ENCODE measurements at regions not wholly inside any gene's neighbourhood (a gene's known extent, or its start where the extent isn't known, plus 50 kb on each side); places are given as distances from the start of the nearest gene placed in this dataset.

- H3K36me3 ChIP-seq (ENCODE audit: low read depth, low read length), result no peaks in the 10 kb centered on the region
- H3K79me2 ChIP-seq (ENCODE audit: low read length), result no peaks in the 10 kb centered on the region
- no peaks in the 10 kb centered on the region for H3F3A ChIP-seq (ENCODE audit: low read length, unreplicated experiment)
- intact Hi-C loops (cut with micrococcal nuclease), result no loop called here
- DNase-seq, result no peak
- H3K27me3 ChIP-seq (ENCODE audit: low read length), result no peaks in the 10 kb centered on the region
- no peak for ATAC-seq
- H4K20me1 ChIP-seq (ENCODE audit: low read length), result no peaks in the 10 kb centered on the region
- no TSS peak for BruUV-seq (replicated peaks)
- no peak for TF ChIP-seq EZH2 (IDR thresholded peaks at IDR 0.05; ENCODE audit: low read length, unreplicated experiment)
- no peak for TF ChIP-seq EZH2phosphoT487 (IDR thresholded peaks at IDR 0.05; ENCODE audit: borderline replicate concordance, low read length)
- TF ChIP-seq CTCF (conservative IDR thresholded peaks at IDR 0.05; ENCODE audit: low read depth, low read length), result no peak
- H3K9me3 ChIP-seq (ENCODE audit: low read length), result no peaks in the 10 kb centered on the region
- no peaks in the 10 kb centered on the region for H3K9me2 ChIP-seq (replicated peaks; ENCODE audit: low read length)
- H3K4me1 ChIP-seq (ENCODE audit: insufficient read depth, low read length), result peaks cover 3% of the 10 kb centered on the region; the same call in 1 of the 2 replicates
- no peak overlapping the region for H3K9ac ChIP-seq (ENCODE audit: low read length)
- POLR2A ChIA-PET (ENCODE audit: unreplicated experiment), result no interaction called here
- no peak overlapping the region for H3K27ac ChIP-seq (ENCODE audit: low read length)
- H3K4me2 ChIP-seq (ENCODE audit: low read length), result no peak overlapping the region
- H2AFZ ChIP-seq (ENCODE audit: low read length), result no peak overlapping the region
- CTCF ChIA-PET, result no interaction called here
- H3K4me3 ChIP-seq (ENCODE audit: low read length), result no peak overlapping the region
Observed at GRCh38 chr12:74985293-74985985, 224.2 kb downstream of the KCNC2 start.

GRCh38 chr12:74985986-74986319 is 223.7 kb downstream of the KCNC2 start:
- no peak for DNase-seq
- POLR2A ChIA-PET (ENCODE audit: unreplicated experiment), result no interaction called here
- H4K20me1 ChIP-seq (ENCODE audit: low read length), result no peaks in the 10 kb centered on the region
- H3K27me3 ChIP-seq (ENCODE audit: low read length), result no peaks in the 10 kb centered on the region
- no peaks in the 10 kb centered on the region for H3K36me3 ChIP-seq (ENCODE audit: low read depth, low read length)
- BruUV-seq (replicated peaks), result no TSS peak
- no peak overlapping the region for H3K4me3 ChIP-seq (ENCODE audit: low read length)
- ATAC-seq, result no peak
- CTCF ChIA-PET, result no interaction called here
- H3K9me3 ChIP-seq (ENCODE audit: low read length), result no peaks in the 10 kb centered on the region
- intact Hi-C loops (cut with micrococcal nuclease), result no loop called here
- H3K27ac ChIP-seq (ENCODE audit: low read length), result no peak overlapping the region
- H3K9me2 ChIP-seq (replicated peaks; ENCODE audit: low read length), result no peaks in the 10 kb centered on the region
- no peaks in the 10 kb centered on the region for H3K79me2 ChIP-seq (ENCODE audit: low read length)
- H3F3A ChIP-seq (ENCODE audit: low read length, unreplicated experiment), result no peaks in the 10 kb centered on the region
- H3K4me1 ChIP-seq (ENCODE audit: insufficient read depth, low read length), result no peaks in the 10 kb centered on the region
- H3K4me2 ChIP-seq (ENCODE audit: low read length), result no peak overlapping the region
- H2AFZ ChIP-seq (ENCODE audit: low read length), result no peak overlapping the region
- no peak overlapping the region for H3K9ac ChIP-seq (ENCODE audit: low read length)
- TF ChIP-seq EZH2phosphoT487 (IDR thresholded peaks at IDR 0.05; ENCODE audit: borderline replicate concordance, low read length) (no peak), CTCF (conservative IDR thresholded peaks at IDR 0.05; ENCODE audit: low read depth, low read length) (no peak), EZH2 (IDR thresholded peaks at IDR 0.05; ENCODE audit: low read length, unreplicated experiment) (no peak)

GRCh38 chr12:74988156-74988555 is 221.5 kb downstream of the KCNC2 start:
- Histone ChIP-seq H3F3A (ENCODE audit: low read length, unreplicated experiment) (no peaks in the 10 kb centered on the region), H4K20me1 (ENCODE audit: low read length) (no peaks in the 10 kb centered on the region), H3K27me3 (ENCODE audit: low read length) (no peaks in the 10 kb centered on the region), H3K27ac (ENCODE audit: low read length) (no peak overlapping the region), H2AFZ (ENCODE audit: low read length) (no peak overlapping the region), H3K9ac (ENCODE audit: low read length) (no peak overlapping the region), H3K9me3 (ENCODE audit: low read length) (no peaks in the 10 kb centered on the region), H3K9me2 (replicated peaks; ENCODE audit: low read length) (no peaks in the 10 kb centered on the region), H3K4me1 (ENCODE audit: insufficient read depth, low read length) (no peaks in the 10 kb centered on the region), H3K36me3 (ENCODE audit: low read depth, low read length) (no peaks in the 10 kb centered on the region), H3K79me2 (ENCODE audit: low read length) (no peaks in the 10 kb centered on the region), H3K4me2 (ENCODE audit: low read length) (no peak overlapping the region), H3K4me3 (ENCODE audit: low read length) (no peak overlapping the region)
- ATAC-seq (no peak), DNase-seq (no peak)
- TF ChIP-seq EZH2phosphoT487 (IDR thresholded peaks at IDR 0.05; ENCODE audit: borderline replicate concordance, low read length) (no peak), CTCF (conservative IDR thresholded peaks at IDR 0.05; ENCODE audit: low read depth, low read length) (no peak), EZH2 (IDR thresholded peaks at IDR 0.05; ENCODE audit: low read length, unreplicated experiment) (no peak)
- BruUV-seq (replicated peaks), result no TSS peak
- ChIA-PET CTCF (no interaction called here), POLR2A (ENCODE audit: unreplicated experiment) (no interaction called here)
- intact Hi-C loops (cut with micrococcal nuclease), result no loop called here

Data from PC-3 (cell line).